Keratinocyte (primary cell): ENCODE measurements at regions not wholly inside any gene's neighbourhood (a gene's known extent, or its start where the extent isn't known, plus 50 kb on each side); places are given as distances from the start of the nearest gene placed in this dataset.

Experiments used
- CTCF ChIP-seq, 3 experiments: IDR thresholded peaks in 1 of 3; conservative IDR thresholded peaks in 1 of 3; optimal IDR thresholded peaks in 1 of 3; 2 replicates in 2 of 3; 3 replicates in 1 of 3; pipeline versions ENCODE3 to v1.5.1; 2011; ENCODE audit warnings: low read length in 3 of 3, mild to moderate bottlenecking in 3 of 3, moderate library complexity in 2 of 3, control low read depth in 1 of 3, inconsistent platforms in 1 of 3; ENCODE audit not compliant: insufficient read depth in 2 of 3; ENCODE audit errors: extremely low read depth in 1 of 3
- EZH2 ChIP-seq: IDR thresholded peaks from one replicate; pipeline ENCODE4 v1.6.1; 2012; ENCODE audit warnings: inconsistent platforms, mild to moderate bottlenecking, low read length, moderate library complexity

GRCh38 chr1:55775007-55775406 lies 559.8 kb upstream of the USP24 start:
- TF ChIP-seq CTCF (optimal IDR thresholded peaks at IDR 0.05 in 1 of 3, IDR thresholded peaks at IDR 0.05 in 1 of 3, conservative IDR thresholded peaks at IDR 0.05 in 1 of 3; ENCODE audit: extremely low read depth in 1 of 3, insufficient read depth in 2 of 3, low read length in 3 of 3) (no peak), EZH2 (no peak)
